Endodermal cell (in vitro differentiated cells): ENCODE measurements at regions not wholly inside any gene's neighbourhood (a gene's known extent, or its start where the extent isn't known, plus 50 kb on each side); places are given as distances from the start of the nearest gene placed in this dataset.

Experiments
- DNase-seq: peaks from one replicate; pipeline ENCODE4 v3.0.0-alpha.2; 2017
- H3K27ac ChIP-seq: 2 replicates; pipeline ENCODE4 v1.5.1; 2013; ENCODE audit warnings: mild to moderate bottlenecking, low read depth, low read length, moderate library complexity
- H3K27me3 ChIP-seq: 2 replicates; pipeline ENCODE4 v1.6.1; 2013; ENCODE audit warnings: mild to moderate bottlenecking, low read length, moderate library complexity; ENCODE audit not compliant: insufficient read depth, control insufficient read depth, poor library complexity, severe bottlenecking
- H3K36me3 ChIP-seq: 2 replicates; pipeline ENCODE4 v1.7.0; 2013; ENCODE audit warnings: mild to moderate bottlenecking, low read length, moderate library complexity; ENCODE audit not compliant: control insufficient read depth, insufficient read depth
- H3K4me1 ChIP-seq: one replicate; pipeline ENCODE4 v1.7.0; 2013; ENCODE audit warnings: low read length; ENCODE audit not compliant: control insufficient read depth, insufficient read depth
- H3K4me3 ChIP-seq: 2 replicates; pipeline ENCODE4 v1.5.1; 2013; ENCODE audit warnings: mild to moderate bottlenecking, low read length, moderate library complexity
- H3K9ac ChIP-seq: 2 replicates; pipeline ENCODE4 v1.6.1; 2013; ENCODE audit warnings: mild to moderate bottlenecking, low read length, moderate library complexity; ENCODE audit not compliant: poor library complexity, severe bottlenecking; ENCODE audit errors: extremely low read depth
- H3K9me3 ChIP-seq: 2 replicates; pipeline ENCODE4 v1.6.1; 2013; ENCODE audit warnings: mild to moderate bottlenecking, low read length, moderate library complexity; ENCODE audit not compliant: control insufficient read depth
- H3K27ac Mint-ChIP-seq: 2 replicates; pipeline ENCODE4 v1.8.0; 2020; ENCODE audit warnings: mixed read lengths
- H3K27me3 Mint-ChIP-seq: 2 replicates; pipeline ENCODE4 v1.8.0; 2021; ENCODE audit warnings: mild to moderate bottlenecking, mixed read lengths; ENCODE audit not compliant: insufficient read depth
- H3K36me3 Mint-ChIP-seq: 2 replicates; pipeline ENCODE4 v1.8.0; 2020; ENCODE audit warnings: low read depth, mixed read lengths
- H3K4me1 Mint-ChIP-seq: 2 replicates; pipeline ENCODE4 v1.8.0; 2020; ENCODE audit warnings: mixed read lengths
- H3K4me3 Mint-ChIP-seq: 2 replicates; pipeline ENCODE4 v1.8.0; 2020; ENCODE audit warnings: mild to moderate bottlenecking, moderate library complexity, mixed read lengths
- H3K9me3 Mint-ChIP-seq: 2 replicates; pipeline ENCODE4 v1.8.0; 2020; ENCODE audit warnings: mild to moderate bottlenecking, mixed read lengths
- WGBS, 2 experiments: methylation state at CpG; one replicate each; pipeline versions ENCODE4 v1.1.5 to v1.1.7; 2013; ENCODE audit warnings: missing lambda C conversion rate in 2 of 2, mixed read lengths in 1 of 2; ENCODE audit not compliant: insufficient coverage in 1 of 2, insufficient read length in 1 of 2; 5-methylcytosine and 5-hydroxymethylcytosine counted together
- TF ChIP-seq, protein P1 (sequence below): fragments of 200-600 bp; sonication (generic); conservative IDR thresholded peaks from 2 replicates; pipeline ENCODE4 v1.5.0; 2021; ENCODE audit warnings: antibody characterized with exemption, mild to moderate bottlenecking

DNA sequence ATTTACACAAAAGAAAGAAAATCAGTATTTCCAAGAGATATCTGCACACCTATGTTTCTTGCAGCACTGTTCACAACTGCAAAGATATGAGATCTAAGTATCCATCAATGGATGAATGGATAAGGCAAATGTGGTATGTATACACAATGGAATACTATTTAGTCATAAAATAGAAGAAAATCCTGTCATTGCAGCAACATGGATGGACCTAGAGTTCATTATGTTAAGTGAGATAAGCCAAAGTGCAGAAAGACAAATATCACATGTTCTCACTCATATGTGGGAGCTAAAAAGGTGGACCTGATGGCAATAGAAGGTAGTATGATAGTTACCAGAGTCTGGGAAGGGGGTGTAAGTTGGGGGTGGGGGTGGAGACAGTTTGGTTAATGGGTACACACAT lies 1171.6 kb downstream of the SORCS1 start:
- no peak overlapping the region for H3K4me3 ChIP-seq
- H3K36me3 ChIP-seq, result no peaks in the 10 kb centered on the region
- H3K4me3 Mint-ChIP-seq, result no peak overlapping the region
- H3K27ac ChIP-seq, result no peak overlapping the region
- no peaks in the 10 kb centered on the region for H3K9me3 Mint-ChIP-seq
- no peaks in the 10 kb centered on the region for H3K4me1 ChIP-seq
- no peak for DNase-seq
- H3K27me3 ChIP-seq, result no peaks in the 10 kb centered on the region
- no peaks in the 10 kb centered on the region for H3K36me3 Mint-ChIP-seq
- H3K27ac Mint-ChIP-seq, result no peak overlapping the region
- no peaks in the 10 kb centered on the region for H3K27me3 Mint-ChIP-seq
- no peaks in the 10 kb centered on the region for H3K9me3 ChIP-seq
- H3K9ac ChIP-seq, result no peak overlapping the region
- H3K4me1 Mint-ChIP-seq, result no peaks in the 10 kb centered on the region
- TF ChIP-seq, protein P1, sequence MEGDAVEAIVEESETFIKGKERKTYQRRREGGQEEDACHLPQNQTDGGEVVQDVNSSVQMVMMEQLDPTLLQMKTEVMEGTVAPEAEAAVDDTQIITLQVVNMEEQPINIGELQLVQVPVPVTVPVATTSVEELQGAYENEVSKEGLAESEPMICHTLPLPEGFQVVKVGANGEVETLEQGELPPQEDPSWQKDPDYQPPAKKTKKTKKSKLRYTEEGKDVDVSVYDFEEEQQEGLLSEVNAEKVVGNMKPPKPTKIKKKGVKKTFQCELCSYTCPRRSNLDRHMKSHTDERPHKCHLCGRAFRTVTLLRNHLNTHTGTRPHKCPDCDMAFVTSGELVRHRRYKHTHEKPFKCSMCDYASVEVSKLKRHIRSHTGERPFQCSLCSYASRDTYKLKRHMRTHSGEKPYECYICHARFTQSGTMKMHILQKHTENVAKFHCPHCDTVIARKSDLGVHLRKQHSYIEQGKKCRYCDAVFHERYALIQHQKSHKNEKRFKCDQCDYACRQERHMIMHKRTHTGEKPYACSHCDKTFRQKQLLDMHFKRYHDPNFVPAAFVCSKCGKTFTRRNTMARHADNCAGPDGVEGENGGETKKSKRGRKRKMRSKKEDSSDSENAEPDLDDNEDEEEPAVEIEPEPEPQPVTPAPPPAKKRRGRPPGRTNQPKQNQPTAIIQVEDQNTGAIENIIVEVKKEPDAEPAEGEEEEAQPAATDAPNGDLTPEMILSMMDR, result no peak

DNA sequence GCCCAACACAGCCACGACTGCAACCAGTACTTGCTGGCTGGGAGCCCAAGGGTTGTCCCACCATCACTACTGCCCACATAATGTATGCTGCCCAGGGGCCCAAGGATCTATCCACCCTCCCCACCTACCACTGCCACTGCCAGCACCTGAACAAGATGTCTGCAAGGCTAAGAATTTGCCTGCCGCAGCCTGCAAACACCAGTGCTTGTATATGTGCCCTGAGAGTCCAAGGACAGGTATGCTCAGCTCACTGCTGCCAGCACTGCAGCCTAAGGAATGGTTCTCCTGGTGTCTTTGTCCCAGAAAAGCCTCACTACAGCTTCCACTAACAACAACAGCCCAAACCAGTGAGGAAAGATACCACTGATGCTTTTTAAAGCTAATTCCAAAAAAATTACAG lies 1174.0 kb downstream of the SORCS1 start:
- Mint-ChIP-seq H3K4me1 (no peaks in the 10 kb centered on the region), H3K9me3 (no peaks in the 10 kb centered on the region), H3K27ac (no peak overlapping the region), H3K27me3 (no peaks in the 10 kb centered on the region), H3K4me3 (no peak overlapping the region), H3K36me3 (no peaks in the 10 kb centered on the region)
- H3K4me1 ChIP-seq, result no peaks in the 10 kb centered on the region
- H3K9ac ChIP-seq, result no peak overlapping the region
- TF ChIP-seq, protein P1, result no peak
- no peaks in the 10 kb centered on the region for H3K27me3 ChIP-seq
- DNase-seq, result no peak
- no peaks in the 10 kb centered on the region for H3K9me3 ChIP-seq
- H3K27ac ChIP-seq, result no peak overlapping the region
- 92 to 100% methylated on average over 1 to 2 of the region's 2 CpGs for WGBS, 2 experiments
- no peak overlapping the region for H3K4me3 ChIP-seq
- H3K36me3 ChIP-seq, result no peaks in the 10 kb centered on the region

DNA sequence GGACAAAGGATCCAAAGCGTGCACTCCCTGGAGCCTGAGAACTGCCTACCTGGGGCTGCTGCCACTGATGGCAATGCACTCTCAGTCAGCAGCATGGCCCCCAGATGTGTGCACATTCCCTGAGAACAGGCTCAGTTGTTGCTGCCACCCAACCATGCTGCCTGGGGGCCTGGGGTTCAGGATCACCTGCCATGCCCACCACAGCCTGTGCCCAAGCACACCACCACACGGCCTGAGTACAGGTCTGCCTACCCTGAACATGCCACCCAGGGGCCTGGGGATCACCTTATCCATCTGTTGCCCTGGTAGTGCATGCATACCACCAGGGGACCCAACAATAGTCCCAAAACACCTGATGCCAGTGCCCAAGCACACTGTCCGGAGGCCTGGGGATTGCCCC lies 1174.5 kb downstream of the SORCS1 start:
- Mint-ChIP-seq H3K9me3 (no peaks in the 10 kb centered on the region), H3K27me3 (no peaks in the 10 kb centered on the region), H3K27ac (no peak overlapping the region), H3K36me3 (no peaks in the 10 kb centered on the region), H3K4me3 (no peak overlapping the region), H3K4me1 (no peaks in the 10 kb centered on the region)
- Histone ChIP-seq H3K36me3 (no peaks in the 10 kb centered on the region), H3K27ac (no peak overlapping the region), H3K27me3 (no peaks in the 10 kb centered on the region), H3K9me3 (no peaks in the 10 kb centered on the region), H3K9ac (no peak overlapping the region), H3K4me3 (no peak overlapping the region), H3K4me1 (no peaks in the 10 kb centered on the region)
- WGBS, 2 experiments, result 93 to 100% methylated on average over 1 to 3 of the region's 3 CpGs
- TF ChIP-seq, protein P1, result no peak
- DNase-seq, result no peak
